Colonic mucosa (tissue), 4 donors: ENCODE measurements at regions not wholly inside any gene's neighbourhood (a gene's known extent, or its start where the extent isn't known, plus 50 kb on each side); places are given as distances from the start of the nearest gene placed in this dataset.

Experiments
- DNase-seq: peaks from one replicate; pipeline ENCODE4 v3.0.0-alpha.2; 2020
- H3K27ac ChIP-seq: fragments of 200-600 bp; one replicate; pipeline ENCODE4 v1.8.0; 2021
- H3K27me3 ChIP-seq: fragments of 200-600 bp; one replicate; pipeline ENCODE4 v1.8.0; 2021
- H3K36me3 ChIP-seq: fragments of 200-600 bp; one replicate; pipeline ENCODE4 v1.8.0; 2021
- H3K4me1 ChIP-seq: fragments of 200-600 bp; one replicate; pipeline ENCODE4 v1.8.0; 2021; ENCODE audit warnings: mild to moderate bottlenecking
- H3K4me3 ChIP-seq: fragments of 200-600 bp; one replicate; pipeline ENCODE4 v1.8.0; 2021
- H3K9ac ChIP-seq, 2 donors: one replicate each; pipeline ENCODE4 v1.7.0; 2013; ENCODE audit warnings: control low read depth in 2 of 2, low read depth in 2 of 2, low read length in 2 of 2
- H3K9me3 ChIP-seq: fragments of 200-600 bp; one replicate; pipeline ENCODE4 v1.8.0; 2021
- CTCF ChIP-seq: fragments of 200-600 bp; IDR thresholded peaks from one replicate; pipeline ENCODE4 v1.8.0; 2022; ENCODE audit warnings: antibody characterized with exemption, mild to moderate bottlenecking
- intact Hi-C: fragments of 100-400 bp; cut with DNase I; formaldehyde crosslinking; loops from one replicate; pipeline ENCODE4 v1.14.1; 2022
- donor health status: healthy.
- donor health status: DM: no; HTN: no; CAD: no.
- donor health status: DM: no; HTN: no; CAD: no.

- intact Hi-C loops = no loop called here
- Histone ChIP-seq H3K36me3 (no peaks in the 10 kb centered on the region), H3K9ac (no peak overlapping the region), H3K9me3 (no peaks in the 10 kb centered on the region), H3K27ac (no peak overlapping the region), H3K4me1 (no peaks in the 10 kb centered on the region), H3K27me3 (no peaks in the 10 kb centered on the region), H3K4me3 (no peak overlapping the region)
- TF ChIP-seq CTCF = no peak
- DNase-seq = no peak
Measured at GRCh38 chr21:41584603-41585176, 76.7 kb upstream of the TMPRSS2 start.

- no peak for TF ChIP-seq CTCF
- DNase-seq = no peak
- intact Hi-C loops = no loop called here
- Histone ChIP-seq H3K4me3 (no peak overlapping the region), H3K27me3 (no peaks in the 10 kb centered on the region), H3K36me3 (no peaks in the 10 kb centered on the region), H3K9me3 (no peaks in the 10 kb centered on the region), H3K27ac (peak overlapping the region; percentile 9), H3K9ac (peak overlapping the region in 1 of 2 donors; percentile 7), H3K4me1 (no peaks in the 10 kb centered on the region)
Measured at GRCh38 chr21:41583274-41583790, 75.4 kb upstream of the TMPRSS2 start.

- H3K4me3 ChIP-seq = no peak overlapping the region
- peak overlapping the region; percentile 9 for H3K27ac ChIP-seq
- no peaks in the 10 kb centered on the region for H3K27me3 ChIP-seq
- intact Hi-C loops = no loop called here
- H3K36me3 ChIP-seq = no peaks in the 10 kb centered on the region
- no peak for TF ChIP-seq CTCF
- no peaks in the 10 kb centered on the region for H3K4me1 ChIP-seq
- H3K9me3 ChIP-seq = no peaks in the 10 kb centered on the region
- H3K9ac ChIP-seq = peak overlapping the region in 1 of 2 donors; percentile 96
- no peak for DNase-seq
Measured at GRCh38 chr21:41582866-41583265, 74.9 kb upstream of the TMPRSS2 start.

GRCh38 chr21:41582298-41582840 lies 74.4 kb upstream of the TMPRSS2 start:
- no peaks in the 10 kb centered on the region for H3K9me3 ChIP-seq
- no peak for TF ChIP-seq CTCF
- H3K9ac ChIP-seq = peak overlapping the region in 1 of 2 donors; percentile 96
- no peaks in the 10 kb centered on the region for H3K4me1 ChIP-seq
- intact Hi-C loops = no loop called here
- H3K4me3 ChIP-seq = no peak overlapping the region
- no peaks in the 10 kb centered on the region for H3K27me3 ChIP-seq
- H3K36me3 ChIP-seq = no peaks in the 10 kb centered on the region
- no peak for DNase-seq
- peak overlapping the region; percentile 93 for H3K27ac ChIP-seq

- intact Hi-C loops = no loop called here
- H3K36me3 ChIP-seq = no peaks in the 10 kb centered on the region
- H3K4me1 ChIP-seq = no peaks in the 10 kb centered on the region
- H3K27me3 ChIP-seq = no peaks in the 10 kb centered on the region
- peak overlapping the region; percentile 93 for H3K27ac ChIP-seq
- H3K4me3 ChIP-seq = no peak overlapping the region
- peak overlapping the region; percentile 54 to 96 for H3K9ac ChIP-seq
- DNase-seq = peak; percentile 79
- no peak for TF ChIP-seq CTCF
- no peaks in the 10 kb centered on the region for H3K9me3 ChIP-seq
Measured at GRCh38 chr21:41581592-41582228, 73.8 kb upstream of the TMPRSS2 start.
